Fibroblast of lung (primary cell): ENCODE measurements at regions not wholly inside any gene's neighbourhood (a gene's known extent, or its start where the extent isn't known, plus 50 kb on each side); places are given as distances from the start of the nearest gene placed in this dataset.

ENCODE experiments used
- DNase-seq, 2 donors: peaks; one replicate each; pipeline versions ENCODE4 v3.0.0 to v3.0.0-alpha.2; 2010; ENCODE audit warnings: low read depth in 2 of 2
- H2AFZ ChIP-seq: 2 replicates; pipeline ENCODE4 v1.5.1; 2012; ENCODE audit warnings: low read length, control low read depth, inconsistent platforms
- H3K27ac ChIP-seq: 2 replicates; pipeline ENCODE4 v1.5.1; 2011; ENCODE audit warnings: low read length, control low read depth; ENCODE audit not compliant: insufficient read depth
- H3K27me3 ChIP-seq: 2 replicates; pipeline ENCODE4 v1.5.1; 2011; ENCODE audit warnings: mild to moderate bottlenecking, low read length; ENCODE audit not compliant: control insufficient read depth, insufficient read depth
- H3K36me3 ChIP-seq: 2 replicates; pipeline ENCODE4 v1.5.1; 2011; ENCODE audit warnings: low read length; ENCODE audit not compliant: control insufficient read depth, insufficient read depth
- H3K4me1 ChIP-seq: 2 replicates; pipeline ENCODE4 v1.5.1; 2011; ENCODE audit warnings: low read length; ENCODE audit not compliant: control insufficient read depth, insufficient read depth; ENCODE audit errors: extremely low read depth
- H3K4me2 ChIP-seq: 2 replicates; pipeline ENCODE4 v1.5.1; 2011; ENCODE audit warnings: low read length, control low read depth; ENCODE audit not compliant: insufficient read depth; ENCODE audit errors: extremely low read depth
- H3K4me3 ChIP-seq, 4 experiments: fragments of 200-600 bp in 1 of 4; sonication (generic) in 1 of 4; replicated peaks in 1 of 4; 2 replicates each; pipeline ENCODE4 v1.5.1; 2011 to 2016; ENCODE audit warnings: low read length in 4 of 4, low read depth in 3 of 4, mild to moderate bottlenecking in 3 of 4, control low read depth in 2 of 4, inconsistent platforms in 1 of 4, mixed read lengths in 1 of 4; ENCODE audit not compliant: insufficient read depth in 1 of 4; ENCODE audit errors: control extremely low read depth in 1 of 4
- H3K79me2 ChIP-seq: 2 replicates; pipeline ENCODE4 v1.5.1; 2012; ENCODE audit warnings: mild to moderate bottlenecking, low read length, inconsistent platforms; ENCODE audit not compliant: control insufficient read depth, insufficient read depth
- H3K9ac ChIP-seq: 2 replicates; pipeline ENCODE4 v1.5.1; 2011; ENCODE audit warnings: mild to moderate bottlenecking, low read length, control low read depth; ENCODE audit not compliant: insufficient read depth
- H3K9me3 ChIP-seq: 2 replicates; pipeline ENCODE4 v1.5.1; 2012; ENCODE audit warnings: low read depth, low read length; ENCODE audit not compliant: control insufficient read depth, insufficient read depth
- H4K20me1 ChIP-seq: 2 replicates; pipeline ENCODE4 v1.5.1; 2011; ENCODE audit warnings: low read length; ENCODE audit not compliant: control insufficient read depth, insufficient read depth; ENCODE audit errors: extremely low read depth
- EZH2 ChIP-seq: IDR thresholded peaks from 2 replicates; pipeline ENCODE4 v1.5.1; 2012; ENCODE audit warnings: low read length, control low read depth, mild to moderate bottlenecking; ENCODE audit errors: missing control alignments
- TF ChIP-seq, protein P1 (sequence below), 2 donors: IDR thresholded peaks in 1 of 2; conservative IDR thresholded peaks in 1 of 2; 1 replicate in 1 of 2; 2 replicates in 1 of 2; pipeline ENCODE4 v1.5.1; 2011 to 2012; ENCODE audit warnings: low read length in 2 of 2, control low read depth in 1 of 2, inconsistent platforms in 1 of 2, low read depth in 1 of 2, mild to moderate bottlenecking in 1 of 2

DNA sequence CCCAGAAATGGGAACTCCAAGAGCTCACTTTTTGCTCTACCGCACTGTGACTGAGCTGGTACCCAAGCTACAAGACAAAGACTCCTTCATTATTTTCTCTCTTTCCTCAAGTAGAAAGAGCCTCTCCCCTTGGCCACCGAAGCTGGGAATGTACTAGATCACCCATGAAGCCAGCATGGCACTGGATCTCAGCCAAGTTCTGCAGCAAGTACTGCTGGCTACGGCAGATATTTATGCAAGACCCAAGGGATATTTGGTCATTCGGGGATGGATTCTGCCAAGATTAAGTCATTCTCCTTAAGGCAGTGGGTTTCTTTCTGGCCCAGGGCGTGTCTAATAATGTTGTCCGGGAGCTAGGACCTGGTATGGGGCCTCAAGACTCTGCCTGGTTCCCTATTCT is 633.5 kb downstream of the SLITRK1 start:
- Histone ChIP-seq H3K4me2 (no peak overlapping the region), H3K4me1 (no peaks in the 10 kb centered on the region), H3K9me3 (no peaks in the 10 kb centered on the region), H3K36me3 (no peaks in the 10 kb centered on the region), H3K79me2 (no peaks in the 10 kb centered on the region), H4K20me1 (no peaks in the 10 kb centered on the region), H3K27me3 (no peaks in the 10 kb centered on the region), H3K4me3 (no peak overlapping the region), H2AFZ (no peak overlapping the region), H3K27ac (no peak overlapping the region), H3K9ac (no peak overlapping the region)
- DNase-seq = no peak
- TF ChIP-seq EZH2 = no peak

DNA sequence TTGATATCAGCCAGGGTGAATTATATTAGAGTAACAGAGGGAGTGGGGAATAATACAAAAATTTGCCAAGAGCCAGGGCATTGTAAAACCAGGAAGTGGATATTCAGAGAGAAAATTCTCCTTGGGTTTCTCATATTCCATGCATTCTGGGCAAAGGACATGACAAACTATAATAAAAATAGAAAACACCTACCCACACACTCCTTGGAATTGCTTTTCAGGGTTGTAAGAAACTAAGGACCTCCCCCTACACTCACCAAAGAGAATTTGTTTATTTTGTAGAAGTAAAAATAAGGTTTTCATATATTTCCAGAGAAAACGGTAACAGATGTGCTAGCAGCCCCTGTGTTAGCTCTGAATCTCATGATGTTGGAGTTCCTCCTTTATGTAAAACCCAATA is 649.6 kb downstream of the SLITRK1 start:
- peak in 1 of 2 donors; percentile 5 for DNase-seq
- H2AFZ ChIP-seq = no peak overlapping the region

DNA sequence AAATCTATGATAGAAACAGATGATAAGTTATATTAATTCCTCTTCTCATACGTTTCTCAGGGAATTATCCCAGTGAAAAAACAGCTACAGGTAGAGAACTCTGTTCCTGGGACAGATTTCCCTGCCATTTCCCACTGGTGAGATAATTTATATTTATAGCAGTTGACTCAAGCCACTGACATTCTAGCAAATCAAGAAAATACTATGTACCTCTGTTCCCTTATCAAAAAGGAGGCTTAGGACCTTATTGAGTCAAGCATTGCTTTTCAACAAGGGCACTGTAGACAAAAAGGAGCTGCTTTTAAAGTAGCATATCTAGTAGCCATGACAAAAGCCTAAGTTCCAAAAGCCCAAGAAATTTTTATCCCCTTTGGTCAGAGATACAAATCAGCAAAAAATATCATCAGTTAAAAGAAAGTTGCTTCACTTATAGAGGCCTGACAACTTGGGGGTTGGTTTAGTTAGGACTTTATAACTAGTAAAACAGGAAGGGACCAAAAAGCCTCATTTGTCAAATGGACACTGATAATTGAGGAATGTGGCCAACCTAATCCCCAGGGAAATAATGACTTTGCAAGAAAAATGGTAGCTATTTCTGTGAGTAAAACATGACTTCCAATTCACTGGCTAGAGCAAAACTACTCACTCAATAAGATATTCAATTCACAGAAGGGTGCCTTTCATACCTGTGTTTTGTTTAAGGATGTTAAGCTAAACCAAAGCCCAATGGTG is 652.5 kb downstream of the SLITRK1 start:
- no peak overlapping the region for H3K9ac ChIP-seq
- H3K79me2 ChIP-seq = no peaks in the 10 kb centered on the region
- TF ChIP-seq, protein P1, sequence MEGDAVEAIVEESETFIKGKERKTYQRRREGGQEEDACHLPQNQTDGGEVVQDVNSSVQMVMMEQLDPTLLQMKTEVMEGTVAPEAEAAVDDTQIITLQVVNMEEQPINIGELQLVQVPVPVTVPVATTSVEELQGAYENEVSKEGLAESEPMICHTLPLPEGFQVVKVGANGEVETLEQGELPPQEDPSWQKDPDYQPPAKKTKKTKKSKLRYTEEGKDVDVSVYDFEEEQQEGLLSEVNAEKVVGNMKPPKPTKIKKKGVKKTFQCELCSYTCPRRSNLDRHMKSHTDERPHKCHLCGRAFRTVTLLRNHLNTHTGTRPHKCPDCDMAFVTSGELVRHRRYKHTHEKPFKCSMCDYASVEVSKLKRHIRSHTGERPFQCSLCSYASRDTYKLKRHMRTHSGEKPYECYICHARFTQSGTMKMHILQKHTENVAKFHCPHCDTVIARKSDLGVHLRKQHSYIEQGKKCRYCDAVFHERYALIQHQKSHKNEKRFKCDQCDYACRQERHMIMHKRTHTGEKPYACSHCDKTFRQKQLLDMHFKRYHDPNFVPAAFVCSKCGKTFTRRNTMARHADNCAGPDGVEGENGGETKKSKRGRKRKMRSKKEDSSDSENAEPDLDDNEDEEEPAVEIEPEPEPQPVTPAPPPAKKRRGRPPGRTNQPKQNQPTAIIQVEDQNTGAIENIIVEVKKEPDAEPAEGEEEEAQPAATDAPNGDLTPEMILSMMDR (conservative IDR thresholded peaks at IDR 0.05 in 1 of 2, IDR thresholded peaks at IDR 0.05 in 1 of 2; ENCODE audit: low read depth in 1 of 2, low read length in 2 of 2) = no peak
- no peak for TF ChIP-seq EZH2
- H3K36me3 ChIP-seq = no peaks in the 10 kb centered on the region
- H3K27ac ChIP-seq = no peak overlapping the region
- H3K27me3 ChIP-seq = no peaks in the 10 kb centered on the region
- peak in 1 of 2 donors; percentile 68 for DNase-seq
- H4K20me1 ChIP-seq = no peaks in the 10 kb centered on the region
- H3K4me1 ChIP-seq = no peaks in the 10 kb centered on the region
- H2AFZ ChIP-seq = no peak overlapping the region
- H3K9me3 ChIP-seq = no peaks in the 10 kb centered on the region
- no peak overlapping the region for H3K4me2 ChIP-seq
- no peak overlapping the region for H3K4me3 ChIP-seq

More for the DNA sequence above, 649.6 kb downstream of the SLITRK1 start:
- Histone ChIP-seq H3K27me3 (no peaks in the 10 kb centered on the region), H3K4me3 (no peak overlapping the region), H3K27ac (no peak overlapping the region), H3K9me3 (no peaks in the 10 kb centered on the region), H3K4me2 (no peak overlapping the region), H3K79me2 (no peaks in the 10 kb centered on the region), H3K36me3 (no peaks in the 10 kb centered on the region), H3K4me1 (no peaks in the 10 kb centered on the region), H3K9ac (no peak overlapping the region), H4K20me1 (no peaks in the 10 kb centered on the region)
- no peak for TF ChIP-seq EZH2
- TF ChIP-seq, protein P1 (conservative IDR thresholded peaks at IDR 0.05 in 1 of 2, IDR thresholded peaks at IDR 0.05 in 1 of 2; ENCODE audit: low read depth in 1 of 2, low read length in 2 of 2) = no peak
